Muscle of back (tissue), 3 donors: ENCODE measurements at regions not wholly inside any gene's neighbourhood (a gene's known extent, or its start where the extent isn't known, plus 50 kb on each side); places are given as distances from the start of the nearest gene placed in this dataset.

Source experiments
- DNase-seq, 3 donors: peaks; one replicate each; pipeline versions ENCODE4 v3.0.0 to v3.0.0-alpha.2; 2013

DNA sequence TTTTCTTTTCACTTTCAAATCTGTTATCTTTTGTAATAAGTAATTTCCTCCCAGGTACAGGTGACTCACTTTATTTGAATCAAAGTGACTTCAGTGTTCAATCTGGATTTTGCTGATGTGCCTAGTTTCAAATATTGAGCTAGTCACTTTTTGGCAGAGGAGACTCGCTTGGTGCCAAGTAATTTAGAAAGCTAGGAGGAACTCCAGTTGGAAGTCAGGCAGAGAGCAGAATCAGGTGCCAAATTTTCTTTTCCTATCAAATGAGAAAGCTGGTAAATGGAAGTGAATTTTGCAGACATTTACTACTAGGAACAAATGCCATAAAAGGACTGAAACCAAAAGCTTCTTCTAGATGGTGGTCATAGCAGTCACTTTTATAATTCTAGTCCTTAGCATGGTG is 656.0 kb upstream of the KIF2B start:
- DNase-seq = no peak

- peak in 1 of 3 donors; percentile 30 for DNase-seq
Measured at GRCh38 chr17:53150101-53150698, 672.5 kb upstream of the KIF2B start.

DNA sequence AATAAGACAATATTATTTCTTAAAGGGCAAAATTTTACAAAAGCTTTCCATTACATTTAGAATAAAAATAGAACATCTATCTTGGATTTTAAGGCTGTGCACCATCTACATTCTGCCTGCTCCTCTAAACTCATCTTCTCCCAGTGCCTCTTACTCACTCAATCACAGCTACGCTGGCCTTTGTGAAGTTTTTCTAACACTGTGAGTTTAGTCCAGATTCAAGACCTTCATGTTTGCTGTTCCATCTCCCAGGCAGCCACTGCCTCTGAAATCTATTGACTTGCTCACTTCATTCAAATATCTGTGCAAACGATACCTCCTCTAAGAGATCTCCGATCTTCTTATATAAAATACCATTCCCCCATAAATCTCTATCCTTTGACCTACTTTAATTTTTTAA is 673.4 kb upstream of the KIF2B start:
- DNase-seq = no peak

- DNase-seq = no peak
Measured at GRCh38 chr17:53148058-53148457, 674.7 kb upstream of the KIF2B start.

DNA sequence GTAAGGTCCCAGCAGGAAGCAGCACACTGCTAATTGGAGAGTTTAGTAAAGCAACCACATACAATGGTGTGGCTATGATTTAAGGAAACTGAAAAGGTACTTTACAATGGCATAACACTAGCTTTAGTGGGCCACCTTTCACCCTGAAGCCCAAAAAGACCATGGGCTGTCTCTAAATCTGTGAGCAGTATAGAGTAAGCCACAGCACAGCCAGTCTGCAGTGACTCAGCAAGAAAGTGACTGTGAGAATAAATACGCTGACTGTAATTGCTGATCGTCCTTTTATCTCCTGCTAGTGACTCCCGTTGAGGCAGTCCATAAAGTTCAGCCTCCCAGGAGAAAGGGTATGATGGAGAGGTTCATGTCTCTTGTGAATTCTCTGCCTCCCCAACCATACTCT is 679.8 kb upstream of the KIF2B start:
- DNase-seq = no peak

DNA sequence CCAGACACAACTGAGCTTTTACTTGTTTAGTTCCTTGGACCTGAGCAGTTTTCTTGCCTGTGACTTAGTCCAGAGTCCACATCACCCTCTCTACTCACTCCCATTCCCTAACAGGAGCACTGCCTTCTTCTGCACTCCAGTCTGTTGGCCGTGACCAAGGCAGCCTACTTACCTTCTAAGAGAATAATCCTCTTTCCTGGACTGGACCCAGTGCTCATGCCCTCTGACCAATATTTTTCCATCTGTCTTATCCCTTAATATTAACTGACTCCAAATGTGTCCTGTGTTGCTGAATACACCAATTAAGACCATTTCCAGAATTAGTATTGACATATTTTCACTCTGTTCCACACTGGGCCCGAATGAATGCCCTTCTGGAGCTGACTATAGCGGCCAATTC is 681.0 kb upstream of the KIF2B start:
- DNase-seq = no peak

DNA sequence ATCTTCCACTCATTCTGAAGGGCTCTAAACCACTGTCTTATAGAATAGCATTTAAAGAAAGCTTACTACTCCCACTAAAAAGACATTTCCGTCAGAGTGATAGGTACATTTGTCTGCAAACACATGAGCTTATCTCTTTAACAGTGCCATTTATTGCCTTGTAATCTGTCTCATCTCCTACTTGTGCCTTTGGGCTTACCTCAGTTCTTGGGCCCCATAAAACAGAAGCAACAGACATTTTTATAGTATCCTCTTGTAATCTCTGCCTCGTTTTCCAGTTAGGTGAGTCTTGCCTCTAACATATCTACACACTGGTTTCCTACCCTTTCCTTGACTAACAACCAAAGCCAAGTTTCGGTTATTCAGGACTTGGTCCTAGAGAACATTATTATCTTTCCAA is 681.4 kb upstream of the KIF2B start:
- no peak for DNase-seq

DNA sequence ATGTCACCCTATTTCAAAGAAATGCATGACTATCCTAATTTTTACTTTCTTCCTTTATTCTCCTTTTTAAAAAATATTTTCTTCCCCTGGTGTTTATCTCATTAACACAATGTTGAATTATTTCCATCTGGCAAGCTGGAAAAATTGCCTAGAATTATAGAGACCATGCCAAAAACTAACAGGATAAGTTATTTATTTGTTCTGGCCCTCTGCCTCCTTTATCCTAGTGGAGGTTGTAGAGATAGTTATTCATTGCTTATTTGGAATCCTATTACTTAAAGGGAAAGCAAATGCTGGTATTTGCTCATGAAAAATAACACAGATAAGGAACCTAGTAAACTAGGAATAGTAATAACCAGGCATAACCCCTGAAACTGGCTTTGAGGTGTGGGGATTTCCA is 684.9 kb upstream of the KIF2B start:
- peak in 2 of 3 donors; percentile 10 to 21 for DNase-seq

GRCh38 chr17:53135969-53136368 is 686.8 kb upstream of the KIF2B start:
- no peak for DNase-seq

GRCh38 chr17:53134548-53134947 is 688.2 kb upstream of the KIF2B start:
- DNase-seq = no peak

DNA sequence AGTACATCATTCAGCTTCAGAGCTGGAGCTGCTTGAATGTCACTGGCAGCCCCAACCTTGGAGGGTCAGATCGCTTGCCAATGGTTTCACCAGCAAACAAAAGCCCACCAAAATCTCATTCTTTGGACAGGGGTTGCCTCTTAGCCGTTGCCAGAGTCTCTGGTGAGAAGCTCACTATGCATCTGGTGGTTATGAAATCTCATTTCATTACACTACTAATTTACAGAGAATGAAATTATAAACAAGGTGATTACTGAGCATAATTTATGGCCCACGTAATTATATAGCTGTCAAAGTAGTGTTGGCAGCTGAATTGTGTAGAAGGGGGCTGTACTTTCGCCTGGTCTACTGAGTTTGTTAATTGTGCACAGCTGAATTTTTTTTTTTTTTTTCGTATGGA is 688.9 kb upstream of the KIF2B start:
- no peak for DNase-seq

DNA sequence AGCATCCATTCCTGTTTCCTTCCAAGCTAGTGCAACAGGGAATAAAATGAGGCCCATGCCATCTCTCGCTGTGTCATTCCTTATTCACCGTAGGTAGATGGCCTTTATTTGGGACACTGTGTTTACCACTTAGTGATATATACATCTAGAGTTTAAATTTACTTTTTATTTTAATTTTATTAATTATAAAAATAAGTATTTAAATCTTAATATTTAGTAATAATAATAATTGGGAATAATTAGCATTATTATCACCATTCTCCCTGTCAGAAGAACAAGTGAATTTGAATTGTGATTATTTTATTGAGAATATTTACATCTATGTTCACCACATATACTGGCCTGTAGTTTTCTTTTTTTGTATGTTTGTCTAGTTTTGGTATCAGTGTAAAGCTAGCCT is 692.9 kb upstream of the KIF2B start:
- DNase-seq = no peak

GRCh38 chr17:53127331-53127730 is 695.4 kb upstream of the KIF2B start:
- no peak for DNase-seq

- no peak for DNase-seq
Measured at GRCh38 chr17:53122966-53123365, 699.8 kb upstream of the KIF2B start.

- DNase-seq = no peak
Measured at GRCh38 chr17:53119773-53120172, 703.0 kb upstream of the KIF2B start.

DNA sequence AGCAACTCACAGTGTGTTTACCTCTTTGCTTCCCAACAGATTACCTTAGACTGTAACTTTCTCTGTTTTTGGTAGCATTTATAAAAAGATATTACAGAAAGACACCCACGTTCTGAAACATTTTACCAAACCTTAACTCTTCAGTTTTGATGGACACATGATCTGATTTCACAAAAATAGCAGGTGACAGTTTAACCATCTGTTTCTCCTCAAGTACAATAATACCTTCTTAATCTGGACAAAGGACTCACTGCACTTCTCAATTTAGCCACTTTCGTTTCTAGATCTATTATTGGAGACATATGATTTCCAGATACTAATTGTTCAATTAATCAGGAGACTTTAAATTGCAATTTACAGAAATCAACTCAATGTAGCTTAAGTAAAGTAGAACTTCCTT is 703.8 kb upstream of the KIF2B start:
- DNase-seq = no peak

DNA sequence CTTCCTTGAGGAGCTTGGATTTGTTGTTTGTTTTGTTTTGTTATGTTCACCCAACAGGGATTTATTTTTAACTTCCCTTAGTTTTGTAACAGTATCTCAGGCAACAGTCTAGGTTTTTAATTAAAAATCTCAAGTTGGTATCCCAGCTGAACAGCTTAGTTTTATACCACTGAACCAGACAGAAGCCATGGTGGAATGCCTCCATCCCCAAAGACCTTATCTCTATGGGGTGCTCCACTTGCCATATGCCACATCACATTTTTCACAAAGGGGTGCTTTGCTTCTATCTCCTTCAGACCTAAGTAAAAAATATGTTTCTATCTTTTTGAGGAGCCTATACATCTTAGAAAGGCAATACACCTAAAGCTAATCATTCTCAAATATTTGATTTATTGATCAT is 715.8 kb upstream of the KIF2B start:
- no peak for DNase-seq

DNA sequence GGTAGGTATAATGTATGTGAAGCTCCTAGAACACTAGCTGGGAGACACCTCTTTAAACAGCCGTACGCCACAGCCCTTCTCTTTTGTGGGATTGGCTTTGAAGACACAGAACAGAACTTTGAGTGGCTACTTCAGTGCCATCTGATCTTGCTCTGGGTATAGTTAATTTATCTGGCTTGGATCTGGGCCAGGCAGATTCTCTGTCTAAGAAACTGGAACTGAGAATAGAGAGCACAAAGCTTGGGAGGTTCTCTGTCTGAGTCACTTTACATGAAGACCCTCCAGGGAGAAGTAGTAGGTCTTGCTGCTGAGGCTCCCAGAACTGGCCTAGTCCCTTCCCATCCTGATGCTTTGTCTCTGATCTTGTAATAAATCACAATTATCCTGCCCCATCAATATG is 721.0 kb upstream of the KIF2B start:
- DNase-seq = no peak

DNA sequence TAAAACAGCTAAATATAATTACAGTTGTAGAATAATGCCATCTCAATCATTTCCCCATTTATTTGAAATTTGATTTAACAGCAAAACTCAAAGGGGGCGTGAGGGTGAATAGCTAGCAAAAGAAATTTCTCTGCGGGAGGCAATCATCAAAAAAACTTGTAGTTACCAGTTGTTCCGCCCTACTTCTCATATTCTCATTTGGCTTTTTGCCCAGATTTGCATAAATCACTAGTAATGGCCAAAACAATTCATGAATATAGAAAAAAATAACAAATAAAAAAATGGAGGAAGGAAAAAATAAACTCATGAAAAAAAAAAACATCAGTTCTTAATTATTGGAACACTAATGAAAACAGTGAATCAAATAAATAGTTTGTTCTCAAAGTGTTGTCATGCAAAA is 722.6 kb upstream of the KIF2B start:
- peak in 2 of 3 donors; percentile 11 to 25 for DNase-seq

- peak in 1 of 3 donors; percentile 3 for DNase-seq
Measured at GRCh38 chr17:53093391-53093790, 729.3 kb upstream of the KIF2B start.

- DNase-seq = no peak
Measured at GRCh38 chr17:53092072-53092471, 730.7 kb upstream of the KIF2B start.

GRCh38 chr17:53090770-53091169 is 732.0 kb upstream of the KIF2B start:
- DNase-seq = no peak

- no peak for DNase-seq
Measured at GRCh38 chr17:53088481-53088880, 734.2 kb upstream of the KIF2B start.

DNA sequence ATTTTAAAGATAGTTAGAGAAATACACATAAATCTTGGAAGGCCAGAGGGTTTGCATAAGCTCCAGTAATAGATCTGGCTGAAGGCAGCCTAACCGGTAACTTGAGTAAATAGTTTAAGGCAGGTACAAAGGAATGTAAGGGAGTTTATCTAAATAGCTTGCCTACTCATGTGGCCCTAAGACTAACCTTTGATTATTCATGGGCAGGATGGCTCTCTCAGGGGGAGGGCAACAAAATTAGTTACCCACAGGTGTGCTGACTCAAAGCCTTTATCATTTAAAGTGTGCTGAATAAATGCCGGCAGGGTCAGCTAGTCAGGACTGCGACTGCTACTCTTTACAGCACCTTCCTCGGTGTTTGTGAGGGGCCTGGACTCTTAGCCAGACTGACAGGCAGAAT is 761.3 kb upstream of the KIF2B start:
- DNase-seq = no peak

- DNase-seq = no peak
Measured at GRCh38 chr17:53058031-53058430, 764.7 kb upstream of the KIF2B start.
